NCI-H2107 (cell line): ENCODE measurements at regions not wholly inside any gene's neighbourhood (a gene's known extent, or its start where the extent isn't known, plus 50 kb on each side); places are given as distances from the start of the nearest gene placed in this dataset.
"Not testable (repeated sequence)": the region's sequence is repeated elsewhere in the genome, so short reads cannot be mapped to it uniquely, and the experiment has no call there.

ENCODE experiments used
- DNase-seq: peaks from one replicate; lab custom pipeline; 2025; lab: John Stamatoyannopoulos, UW

DNA sequence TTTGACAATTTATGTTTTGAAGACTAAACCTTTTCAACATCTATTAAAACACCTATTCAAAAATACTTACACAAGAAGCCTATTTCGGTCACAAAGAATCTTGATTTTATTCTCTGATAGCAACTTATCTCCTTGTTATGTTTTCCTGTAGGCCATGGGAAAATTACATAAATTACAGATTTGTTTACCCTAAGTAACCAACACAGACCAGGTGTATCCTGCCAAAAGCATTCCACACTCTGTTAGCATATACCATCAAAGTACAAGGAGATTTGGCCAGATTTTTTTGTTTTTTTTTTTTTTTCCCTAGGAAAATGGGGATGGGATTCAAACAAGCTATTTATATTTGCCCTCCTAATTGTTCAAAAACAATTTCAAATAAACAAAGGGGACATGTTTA is 497.9 kb upstream of the MAGEB18 start:
- no peak for DNase-seq

DNA sequence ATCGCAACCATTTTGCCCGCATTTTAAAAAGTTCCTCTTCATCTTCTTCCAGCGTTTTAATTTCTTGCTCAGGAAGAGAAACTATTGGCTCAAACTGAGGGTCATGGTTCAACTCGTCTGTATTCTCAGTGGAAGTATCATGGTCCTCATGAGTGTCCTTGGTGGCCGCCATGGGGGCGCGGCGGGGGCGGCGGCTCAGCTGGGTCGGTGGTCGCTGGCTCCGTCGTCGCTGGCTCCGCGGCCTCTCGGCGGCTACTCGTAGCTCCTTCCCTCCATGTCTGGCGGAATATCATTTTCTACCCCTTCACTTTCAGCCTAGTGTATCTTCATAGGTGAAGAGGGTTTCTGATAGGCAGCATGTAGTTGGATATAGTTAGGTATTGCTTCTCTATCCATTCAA is 492.0 kb upstream of the MAGEB18 start:
- DNase-seq, result no peak

DNA sequence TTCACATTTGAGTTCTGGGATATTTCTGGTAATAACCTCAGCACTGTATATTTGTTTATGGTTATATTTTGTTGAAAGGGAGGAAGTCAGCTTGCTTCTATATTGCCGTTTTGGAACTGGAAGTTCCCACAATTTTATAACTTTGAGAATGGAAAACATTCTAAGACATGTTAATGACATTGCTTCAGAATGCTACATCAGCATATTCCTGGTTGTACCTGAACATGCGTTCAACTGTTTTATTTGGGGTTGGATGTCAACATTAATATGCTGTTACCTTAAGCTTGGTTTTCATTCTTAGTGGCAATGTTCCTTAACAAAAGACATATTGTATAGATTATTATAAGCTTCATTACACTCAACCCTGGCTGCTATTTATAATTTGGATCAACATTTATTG is 489.4 kb upstream of the MAGEB18 start:
- no peak for DNase-seq

DNA sequence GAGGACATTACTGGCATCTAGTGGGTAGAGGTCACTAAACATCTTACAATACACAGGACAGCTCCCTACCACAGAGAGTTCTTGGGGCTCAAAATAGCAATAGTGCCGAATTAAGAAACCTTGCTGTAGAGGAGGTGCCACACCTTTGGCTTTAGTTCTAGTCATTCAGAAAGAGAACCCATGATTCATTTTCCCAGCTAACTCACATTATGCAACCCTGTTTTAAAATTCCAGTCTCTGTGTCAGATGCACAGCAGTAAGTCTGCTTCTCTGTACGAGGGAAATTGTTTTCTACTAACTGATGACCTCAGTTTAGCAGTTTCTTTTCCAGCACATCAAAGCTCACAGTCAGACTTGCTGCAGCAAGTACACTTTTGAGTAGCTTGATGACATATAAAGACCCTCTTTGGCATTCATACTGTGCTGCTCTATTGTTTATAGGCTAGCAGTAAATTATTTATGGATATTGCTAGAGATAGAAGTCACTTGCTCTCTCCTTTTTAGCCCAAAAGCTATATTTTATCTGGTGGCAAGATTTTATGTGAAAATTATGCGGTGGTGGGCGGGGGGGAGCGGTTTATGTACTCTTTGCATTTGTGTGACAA is 487.8 kb upstream of the MAGEB18 start:
- no peak for DNase-seq

DNA sequence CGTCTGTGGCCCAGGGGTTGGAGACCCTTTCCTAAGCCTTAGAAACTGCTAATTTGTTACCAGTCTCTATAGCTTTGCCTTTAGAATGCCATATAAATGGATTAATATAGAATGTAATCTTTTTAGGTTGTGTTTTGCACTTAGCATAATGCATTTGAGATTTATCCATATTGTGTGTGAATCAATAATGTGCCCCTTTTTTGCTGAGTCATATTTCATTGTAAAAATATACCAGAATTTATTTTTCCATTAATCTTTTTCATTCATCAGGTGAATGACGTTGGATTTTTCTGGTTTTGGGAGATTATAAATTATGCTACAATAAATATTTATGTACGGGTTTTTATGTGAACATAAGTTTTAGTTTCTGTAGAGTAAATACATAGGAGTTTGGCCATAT is 478.8 kb upstream of the MAGEB18 start:
- no peak for DNase-seq

DNA sequence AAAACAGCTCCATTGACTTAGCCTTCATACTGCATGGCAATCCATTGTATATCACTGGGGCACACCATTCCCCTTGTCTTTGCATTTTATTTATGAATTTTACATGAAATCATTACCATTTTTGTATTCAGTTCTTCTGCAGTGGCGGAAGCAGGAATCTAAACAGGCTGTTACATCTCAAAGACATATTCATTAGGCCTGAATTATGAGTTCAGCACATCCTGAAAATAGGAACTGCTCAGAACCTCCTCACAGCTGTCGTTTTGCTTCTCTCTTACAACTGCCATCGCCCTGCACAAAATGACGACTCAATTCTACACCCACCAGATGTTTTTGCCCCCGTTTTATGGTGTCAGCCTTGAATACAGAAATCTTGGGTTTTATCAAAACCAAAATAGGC is 474.4 kb upstream of the MAGEB18 start:
- DNase-seq, result no peak

DNA sequence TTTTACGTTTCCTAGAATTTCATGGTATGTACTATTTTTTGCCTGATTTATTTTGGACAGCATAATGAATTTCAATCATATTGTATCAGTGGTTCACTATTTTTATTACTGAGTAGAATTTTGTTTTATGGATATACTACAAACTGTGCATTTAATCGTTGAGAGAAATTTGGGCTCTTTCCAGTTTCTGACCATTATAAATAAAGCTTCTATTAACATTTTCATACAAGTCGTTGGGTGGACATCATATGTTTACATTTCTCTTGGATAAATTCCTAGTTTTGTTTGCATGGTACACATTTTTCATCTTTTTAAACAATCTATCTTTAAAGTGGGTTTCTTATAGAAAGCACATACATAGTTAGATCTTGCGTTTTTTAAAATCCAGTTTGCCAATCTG is 472.7 kb upstream of the MAGEB18 start:
- DNase-seq, result no peak

DNA sequence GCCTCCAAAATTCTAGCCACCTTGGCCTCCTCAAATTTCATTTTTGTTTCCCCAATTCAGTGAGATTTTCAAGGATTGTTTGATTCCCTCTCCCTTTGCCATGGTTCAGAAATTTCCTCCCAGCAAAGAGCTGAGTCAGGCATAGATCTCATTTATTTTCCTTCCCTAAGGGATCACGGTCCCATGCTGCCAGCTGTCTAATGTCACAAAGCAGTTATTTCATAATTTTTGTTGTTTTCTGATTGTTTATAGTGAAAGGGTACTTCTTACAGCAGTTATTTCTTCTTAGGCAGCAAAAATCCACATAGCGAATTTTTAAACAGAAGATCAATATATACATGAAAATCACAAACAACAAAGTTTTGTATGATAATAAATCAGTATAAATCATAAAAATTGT is 470.5 kb upstream of the MAGEB18 start:
- no peak for DNase-seq

DNA sequence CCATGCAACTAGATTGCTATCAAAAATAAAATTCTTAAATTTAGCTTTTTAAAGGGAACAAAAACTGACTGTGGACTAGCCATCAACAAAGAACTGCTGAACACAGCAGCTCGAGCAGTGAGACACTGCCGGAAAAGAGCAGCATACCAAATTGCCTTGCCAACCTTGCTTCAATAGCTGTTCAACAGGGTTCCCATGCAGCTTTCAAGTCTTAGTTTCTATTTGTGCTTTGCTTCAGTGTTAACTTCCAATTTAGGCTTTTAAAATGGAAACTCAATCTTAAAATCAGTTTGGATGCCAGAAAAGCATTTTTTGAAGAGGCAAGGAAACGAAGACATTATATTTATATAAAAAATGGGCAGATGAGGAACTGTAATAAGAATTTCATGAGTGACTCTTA is 463.4 kb upstream of the MAGEB18 start:
- no peak for DNase-seq

DNA sequence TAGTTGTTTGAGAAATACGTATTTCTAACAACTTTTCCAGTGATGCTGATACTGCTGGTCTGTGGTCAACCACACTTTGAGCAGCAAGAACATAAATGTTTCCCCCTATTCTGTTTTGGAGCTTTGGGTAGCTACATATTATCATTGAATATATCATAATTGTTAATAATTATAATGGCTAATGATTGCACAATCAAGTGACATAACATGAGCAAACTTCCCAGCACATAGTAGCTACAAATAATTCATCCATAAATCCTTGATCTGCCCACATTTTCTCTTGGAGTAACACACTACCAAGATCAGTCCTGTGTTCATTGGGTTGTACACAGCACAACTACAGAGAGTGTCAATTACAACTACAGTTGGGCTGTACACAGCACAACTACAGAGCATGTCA is 436.3 kb upstream of the MAGEB18 start:
- no peak for DNase-seq

DNA sequence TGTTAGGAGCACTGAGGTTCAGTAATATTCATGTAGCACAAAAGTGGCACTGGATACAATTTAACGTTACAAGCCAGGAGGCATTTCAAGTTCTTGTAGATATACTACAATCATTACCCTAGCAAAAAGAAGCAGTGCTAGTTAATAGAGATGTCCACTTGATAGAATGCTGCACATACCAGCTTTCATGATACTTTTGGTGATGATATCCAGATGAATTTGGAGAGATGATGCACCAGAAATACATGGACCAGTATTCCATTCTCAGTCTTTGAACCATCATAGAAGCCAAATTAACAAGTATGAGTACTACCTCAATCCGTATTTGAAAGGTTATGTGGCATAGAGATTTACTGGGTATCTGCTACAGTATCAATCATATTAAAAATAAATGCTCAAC is 421.0 kb upstream of the MAGEB18 start:
- no peak for DNase-seq

DNA sequence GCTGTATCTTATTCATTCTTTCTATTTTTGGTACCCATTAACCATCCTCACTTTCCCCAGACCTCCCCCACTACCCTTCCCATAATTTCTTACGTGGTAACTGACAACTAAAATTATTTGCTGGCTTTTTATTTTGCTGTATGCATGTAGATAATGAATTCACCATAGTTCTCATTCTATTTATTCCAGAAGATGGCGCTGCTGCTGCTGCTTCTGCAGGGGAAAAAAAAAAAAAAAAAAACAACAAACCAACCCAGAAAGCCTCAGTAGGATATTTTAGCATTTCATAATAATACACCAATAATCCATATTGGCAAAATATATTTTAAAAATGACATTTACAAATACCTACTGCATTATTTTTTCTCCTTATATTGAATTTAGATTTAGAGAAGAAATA is 416.6 kb upstream of the MAGEB18 start:
- DNase-seq, result no peak

DNA sequence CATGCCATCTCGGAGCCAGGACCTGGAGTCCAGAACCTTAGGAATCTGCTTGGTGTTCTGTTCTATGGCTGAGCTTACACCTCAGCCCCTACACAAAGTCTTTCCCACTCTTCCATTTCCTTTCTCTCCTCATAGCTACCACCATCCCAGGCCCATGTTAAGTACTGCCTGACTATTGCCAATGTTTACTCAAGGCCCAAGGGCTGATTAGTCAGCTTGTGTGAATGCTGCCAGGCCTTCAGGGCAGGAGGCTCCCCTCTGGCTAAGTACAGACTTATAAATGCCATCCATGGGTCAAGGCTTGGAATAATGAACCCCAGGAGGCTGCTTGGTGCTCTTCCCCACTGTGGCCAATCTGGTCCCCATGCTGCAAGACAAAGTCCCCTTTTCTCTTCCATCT is 411.6 kb upstream of the MAGEB18 start:
- no peak for DNase-seq

DNA sequence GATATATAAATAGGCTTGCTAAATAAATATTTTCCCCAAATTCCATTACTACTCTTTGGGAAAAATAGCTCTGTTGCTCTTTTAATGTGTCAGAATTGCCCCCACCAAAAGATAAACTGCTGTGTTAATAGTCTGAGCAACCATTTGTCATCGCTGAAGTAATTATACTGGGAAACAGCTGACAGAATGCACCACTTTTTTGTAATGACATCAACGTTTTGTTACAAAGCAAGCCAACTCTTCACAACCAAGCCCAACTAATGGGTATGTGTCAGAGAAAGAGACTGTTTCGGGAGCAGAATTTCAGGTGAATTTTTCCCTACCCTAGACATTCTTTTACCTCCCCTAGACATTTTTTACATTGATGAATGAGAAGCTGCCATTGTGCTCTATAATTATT is 405.0 kb upstream of the MAGEB18 start:
- no peak for DNase-seq

DNA sequence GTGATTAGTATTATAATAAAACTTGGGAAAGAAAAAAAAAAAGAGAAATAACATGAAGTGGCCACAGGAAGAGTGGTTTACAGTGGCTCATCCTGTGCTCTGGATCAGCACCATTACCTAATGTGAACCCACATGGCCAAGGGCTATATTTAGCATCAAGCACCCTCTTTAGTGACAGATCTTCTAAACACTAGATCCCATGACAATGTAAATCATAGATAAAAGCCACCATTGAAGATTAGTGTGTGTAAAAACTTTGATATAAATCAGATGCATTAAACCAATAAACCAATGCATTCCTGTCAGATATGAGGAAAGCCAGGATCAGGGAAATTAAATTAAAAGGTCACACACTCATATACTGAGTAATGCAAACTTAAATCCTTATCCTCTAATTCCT is 400.6 kb upstream of the MAGEB18 start:
- no peak for DNase-seq

DNA sequence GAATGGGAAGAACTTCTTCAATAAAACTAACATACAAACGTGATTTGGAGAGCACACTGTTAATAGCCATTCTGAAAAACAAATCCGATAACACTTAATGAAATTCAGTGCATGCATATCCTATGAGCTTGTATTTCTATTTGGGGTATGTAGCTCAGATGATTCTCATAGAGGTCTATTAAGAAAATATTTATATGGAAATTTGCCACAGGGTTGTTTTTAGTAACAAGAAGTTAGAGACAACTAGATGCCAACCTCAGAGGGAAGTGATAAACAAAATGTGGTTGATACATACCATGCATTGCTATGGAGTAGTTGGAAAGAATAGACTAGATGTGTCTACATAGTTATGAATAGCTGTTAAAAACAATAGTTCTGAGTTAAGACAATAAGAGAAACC is 395.8 kb upstream of the MAGEB18 start:
- DNase-seq, result no peak

DNA sequence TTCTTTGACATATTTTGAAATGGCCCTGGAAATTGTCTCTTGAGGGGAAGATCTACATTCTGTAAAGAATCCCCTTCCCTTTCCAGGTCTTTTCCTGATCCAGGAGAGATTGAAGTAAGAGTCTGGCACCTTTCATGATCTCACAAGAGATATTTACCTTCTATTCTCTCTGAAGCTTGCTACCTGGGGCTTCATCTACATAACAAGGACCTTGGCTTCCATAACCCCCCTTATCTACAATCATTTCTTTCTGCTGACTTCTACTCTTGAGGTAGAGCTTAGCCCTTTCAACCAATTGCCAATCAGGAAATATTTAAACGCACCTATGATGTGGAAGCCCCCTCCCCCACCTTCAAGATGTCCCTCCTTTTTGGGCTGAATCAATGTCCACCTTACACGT is 383.7 kb upstream of the MAGEB18 start:
- no peak for DNase-seq

DNA sequence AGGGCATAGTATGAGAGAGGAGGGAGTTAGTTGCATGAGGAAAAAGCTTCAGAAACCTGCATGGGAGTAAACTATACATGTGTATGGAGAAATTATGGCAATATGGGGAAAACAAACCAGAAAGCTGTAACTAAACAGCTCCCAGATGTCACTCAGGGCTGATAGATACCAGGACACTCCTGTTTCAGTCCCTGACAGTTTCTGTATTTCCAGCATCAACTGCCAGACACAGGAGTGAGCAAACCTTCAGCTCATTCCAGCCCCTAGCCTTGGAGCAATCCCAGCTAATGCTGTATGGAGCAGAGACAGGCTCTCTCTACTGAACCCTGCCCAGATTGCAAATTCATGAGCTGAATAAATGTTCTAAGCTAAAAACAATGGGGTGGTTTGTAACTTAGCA is 382.9 kb upstream of the MAGEB18 start:
- no peak for DNase-seq

DNA sequence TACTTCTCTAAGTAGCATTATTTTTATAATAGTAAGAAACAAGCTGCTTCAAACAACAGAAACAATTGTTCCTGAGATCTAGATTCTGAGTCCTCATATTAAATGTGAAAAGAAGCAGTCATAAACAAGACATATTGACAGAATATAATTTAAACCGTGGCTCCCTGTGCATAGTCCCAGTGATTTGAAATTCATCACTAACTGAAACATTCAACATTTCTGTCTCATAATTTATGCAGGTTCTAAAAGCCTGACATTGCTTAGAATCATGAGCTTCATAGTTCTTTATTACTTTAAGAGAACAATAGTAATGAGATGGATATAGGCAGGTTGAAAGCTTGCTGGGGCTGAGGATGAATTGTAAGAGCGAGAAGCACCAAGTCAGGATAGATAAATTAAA is 375.5 kb upstream of the MAGEB18 start:
- no peak for DNase-seq

DNA sequence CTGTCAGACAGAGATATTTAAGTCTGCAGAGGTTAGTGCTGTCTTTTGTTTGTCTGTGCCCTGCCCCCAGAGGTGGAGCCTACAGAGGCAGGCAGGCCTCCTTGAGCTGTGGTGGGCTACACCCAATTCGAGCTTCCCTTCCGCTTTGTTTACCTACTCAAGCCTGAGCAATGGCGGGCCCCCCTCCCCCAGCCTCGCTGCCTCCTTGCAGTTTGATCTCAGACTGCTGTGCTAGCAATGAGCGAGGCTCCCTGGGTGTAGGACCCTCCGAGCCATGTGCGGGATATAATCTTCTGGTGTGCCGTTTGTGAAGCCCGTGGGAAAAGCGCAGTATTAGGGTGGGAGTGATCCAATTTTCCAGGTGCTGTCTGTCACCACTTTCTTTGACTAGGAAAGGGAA is 366.3 kb upstream of the MAGEB18 start:
- DNase-seq, result not testable (repeated sequence)

DNA sequence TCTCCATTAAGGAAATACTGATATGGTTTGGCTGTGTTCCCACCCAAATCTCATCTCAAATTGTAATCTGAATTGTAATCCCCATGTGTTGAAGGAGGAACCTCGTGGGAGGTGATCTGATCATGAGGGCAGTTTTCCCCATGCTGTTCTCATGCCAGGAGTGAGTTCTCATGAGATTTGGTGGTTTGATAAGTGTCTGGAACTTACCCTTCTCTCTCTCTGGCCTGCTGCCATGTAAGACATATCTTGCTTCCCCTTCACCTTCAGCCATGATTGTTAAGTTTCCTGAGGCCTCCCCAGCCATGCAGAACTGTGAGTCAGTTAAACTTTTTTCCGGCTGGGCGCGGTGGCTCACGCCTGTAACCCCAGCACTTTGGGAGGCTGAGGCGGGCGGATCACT is 340.3 kb upstream of the MAGEB18 start:
- DNase-seq, result not testable (repeated sequence)

DNA sequence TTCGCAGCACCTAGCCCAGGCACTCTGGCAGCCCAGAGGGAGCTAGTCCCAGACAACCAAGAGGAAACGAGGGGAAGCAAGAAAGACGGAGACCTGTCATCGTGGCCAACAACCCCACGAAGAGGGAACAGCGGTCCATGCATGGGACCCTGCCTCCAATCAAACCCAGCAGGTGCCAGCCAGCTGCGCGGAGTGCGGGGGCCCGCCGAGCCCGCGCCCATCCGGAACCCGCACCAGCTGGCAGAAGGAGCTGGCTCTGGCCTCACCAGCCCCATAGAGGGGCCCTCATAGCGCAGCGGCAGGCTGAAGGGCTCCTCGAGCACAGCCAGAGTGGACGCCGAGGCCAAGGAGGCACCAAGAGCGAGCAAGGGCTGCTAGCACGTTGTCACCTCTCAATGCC is 332.4 kb upstream of the MAGEB18 start:
- no peak for DNase-seq

DNA sequence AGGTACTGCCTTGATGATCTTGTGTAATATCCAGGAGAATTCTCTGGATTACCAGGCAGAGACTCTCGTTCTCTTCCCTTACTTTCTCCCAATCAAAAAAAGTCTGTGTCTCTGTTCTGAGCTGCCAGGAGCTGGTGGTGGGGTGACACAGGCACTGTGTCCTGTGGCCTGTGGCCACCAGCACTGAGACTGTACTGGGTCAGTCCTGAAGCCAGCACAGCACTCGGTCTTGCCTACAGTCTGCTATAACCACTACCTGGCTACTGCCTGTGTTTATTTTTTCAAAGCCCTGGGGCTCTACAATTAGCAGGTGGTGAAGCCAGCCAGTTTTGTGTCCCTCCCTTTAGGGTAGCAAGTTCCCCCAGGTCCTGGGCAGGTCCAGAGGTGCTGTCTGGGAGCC is 331.1 kb upstream of the MAGEB18 start:
- no peak for DNase-seq

DNA sequence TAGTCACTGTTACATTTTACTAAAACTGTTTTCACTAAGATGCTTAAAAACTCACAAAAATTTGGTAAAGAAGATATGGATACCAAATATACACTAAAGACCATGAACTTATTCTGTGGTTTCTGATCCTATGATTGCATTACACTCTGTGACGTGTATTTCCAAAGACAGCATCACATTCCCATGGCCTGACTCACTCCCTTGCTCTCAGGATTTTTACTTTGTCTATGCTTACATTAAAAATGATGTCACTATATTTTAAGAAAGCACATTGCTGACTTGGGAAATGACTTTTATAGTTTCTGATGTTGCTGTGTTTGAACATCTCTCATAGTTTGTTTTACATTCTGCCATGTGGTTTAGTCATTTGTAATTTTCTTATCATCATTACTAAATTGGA is 327.9 kb upstream of the MAGEB18 start:
- DNase-seq, result no peak

DNA sequence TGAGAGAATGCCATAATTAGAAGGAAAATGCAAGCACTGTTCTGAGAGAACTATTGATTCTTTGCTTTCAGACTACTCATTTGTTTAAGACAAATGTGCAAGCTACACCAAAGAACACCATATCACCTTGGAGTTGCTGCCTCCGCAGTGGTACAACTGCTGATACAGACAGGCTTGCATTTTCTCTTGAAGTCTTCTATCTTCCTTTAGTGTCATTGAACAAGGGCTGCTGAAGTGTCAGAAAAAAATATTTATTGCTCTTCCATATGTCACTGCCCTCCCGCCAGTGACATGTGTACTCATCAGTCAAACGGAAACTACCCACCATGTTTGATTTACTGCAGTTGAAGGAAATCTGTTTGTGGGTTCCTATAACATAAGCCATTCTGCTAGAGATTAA is 318.3 kb upstream of the MAGEB18 start:
- DNase-seq, result no peak
